ENCODE measurements at regions not wholly inside any gene's neighbourhood (a gene's known extent, or its start where the extent isn't known, plus 50 kb on each side); places are given as distances from the start of the nearest gene placed in this dataset.
"Not testable (repeated sequence)": the region's sequence is repeated elsewhere in the genome, so short reads cannot be mapped to it uniquely, and the experiment has no call there.

GRCh38 chr16:5156486-5156885 is 58.9 kb upstream of the EEF2KMT start:
- DNase-seq: not testable (repeated sequence)

GRCh38 chr16:5154006-5154405 is 56.4 kb upstream of the EEF2KMT start:
- DNase-seq: not testable (repeated sequence)

GRCh38 chr16:5151409-5151808 is 53.8 kb upstream of the EEF2KMT start:
- not testable (repeated sequence) for DNase-seq
